SIG-M5 treated with dmso at 0.1 percent for 504 hours (cell line): ENCODE measurements at regions not wholly inside any gene's neighbourhood (a gene's known extent, or its start where the extent isn't known, plus 50 kb on each side); places are given as distances from the start of the nearest gene placed in this dataset.

Experiments
- DNase-seq: peaks from one replicate; lab custom pipeline; 2025; ENCODE audit not compliant: unreplicated experiment; lab: John Stamatoyannopoulos, UW

DNA sequence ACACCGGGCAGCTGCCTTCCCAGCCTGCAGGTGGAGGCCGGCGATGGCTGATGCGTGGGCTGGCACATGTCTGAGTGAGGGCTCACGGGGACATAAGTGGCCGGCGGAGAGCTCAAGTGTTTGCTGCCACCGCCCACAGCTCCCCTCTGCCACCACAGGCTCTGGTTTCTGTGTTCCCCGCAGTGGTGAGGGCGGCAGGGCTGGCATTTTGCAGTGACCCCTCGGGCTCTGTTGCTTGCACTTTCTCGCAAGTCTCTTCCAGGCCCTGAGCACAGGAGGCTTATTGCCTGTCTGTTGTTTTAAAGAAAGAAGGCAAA, 271.0 kb upstream of the RTL1 start:
- no peak for DNase-seq

- DNase-seq: no peak
Observed at GRCh38 chr14:101174980-101175606, 271.6 kb upstream of the RTL1 start.

GRCh38 chr14:101175731-101176534, 272.4 kb upstream of the RTL1 start:
- no peak for DNase-seq

DNA sequence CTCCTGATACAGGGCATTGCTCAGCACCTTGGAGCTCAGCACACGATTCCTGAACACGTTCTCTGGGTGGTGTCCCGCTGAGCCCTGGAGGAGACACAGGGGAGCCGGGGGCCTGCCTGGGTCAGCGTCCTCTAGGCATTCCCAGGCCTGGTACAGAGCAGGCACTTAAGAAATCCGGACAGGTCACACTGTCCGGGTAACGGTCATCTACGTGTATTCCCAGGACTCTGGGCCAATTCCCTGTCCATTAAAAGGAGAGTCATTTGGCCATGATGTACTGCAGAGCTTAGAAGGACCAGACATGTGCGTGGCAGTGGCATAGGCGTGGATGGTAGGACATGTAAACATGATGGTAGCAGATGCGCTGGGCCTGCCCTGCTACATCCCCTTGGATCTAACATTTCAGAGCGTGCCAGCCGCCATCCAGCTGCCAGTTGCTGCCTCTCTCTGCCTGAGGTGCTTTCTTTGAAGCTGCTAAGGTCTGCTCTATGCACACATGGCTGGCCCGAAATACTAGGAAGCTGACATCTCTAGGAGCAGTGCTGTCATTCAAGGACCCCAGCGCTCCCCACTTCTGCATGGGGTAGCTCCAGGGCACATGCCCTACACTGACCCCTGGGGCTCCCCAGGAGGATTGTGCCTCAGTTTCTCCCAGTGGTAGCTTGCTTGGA, 273.1 kb upstream of the RTL1 start:
- DNase-seq: no peak

GRCh38 chr14:101177301-101177971, 273.9 kb upstream of the RTL1 start:
- DNase-seq: no peak

GRCh38 chr14:101178184-101179072, 274.9 kb upstream of the RTL1 start:
- no peak for DNase-seq

DNA sequence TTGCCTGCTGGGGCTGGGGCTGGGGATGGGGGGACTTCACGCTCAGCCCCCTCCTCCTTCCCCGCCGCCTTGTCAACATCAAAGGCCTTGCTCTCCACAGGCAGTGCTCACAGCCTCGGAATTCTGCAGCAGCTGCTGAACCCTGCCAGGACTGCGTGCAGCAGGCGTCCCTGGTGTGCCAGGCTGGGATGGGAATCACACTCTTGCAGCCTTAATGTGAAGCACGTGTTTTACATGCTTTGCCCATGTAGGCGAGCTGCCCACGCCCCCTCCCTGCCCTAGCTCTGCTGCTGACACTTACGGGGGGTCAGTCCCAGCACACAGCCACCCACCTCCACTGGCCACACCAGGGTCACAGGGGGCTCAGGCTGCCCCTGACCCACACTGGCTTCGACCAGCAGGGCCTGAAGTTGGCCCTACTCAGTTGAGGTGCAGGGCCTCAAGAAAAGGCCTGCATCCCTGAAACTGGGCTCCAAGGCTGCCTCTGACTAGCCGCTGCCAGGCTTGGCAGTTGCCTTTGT, 276.2 kb upstream of the RTL1 start:
- no peak for DNase-seq

GRCh38 chr14:101181446-101182313, 278.2 kb upstream of the RTL1 start:
- DNase-seq: no peak

GRCh38 chr14:101182476-101182875, 279.0 kb upstream of the RTL1 start:
- no peak for DNase-seq

DNA sequence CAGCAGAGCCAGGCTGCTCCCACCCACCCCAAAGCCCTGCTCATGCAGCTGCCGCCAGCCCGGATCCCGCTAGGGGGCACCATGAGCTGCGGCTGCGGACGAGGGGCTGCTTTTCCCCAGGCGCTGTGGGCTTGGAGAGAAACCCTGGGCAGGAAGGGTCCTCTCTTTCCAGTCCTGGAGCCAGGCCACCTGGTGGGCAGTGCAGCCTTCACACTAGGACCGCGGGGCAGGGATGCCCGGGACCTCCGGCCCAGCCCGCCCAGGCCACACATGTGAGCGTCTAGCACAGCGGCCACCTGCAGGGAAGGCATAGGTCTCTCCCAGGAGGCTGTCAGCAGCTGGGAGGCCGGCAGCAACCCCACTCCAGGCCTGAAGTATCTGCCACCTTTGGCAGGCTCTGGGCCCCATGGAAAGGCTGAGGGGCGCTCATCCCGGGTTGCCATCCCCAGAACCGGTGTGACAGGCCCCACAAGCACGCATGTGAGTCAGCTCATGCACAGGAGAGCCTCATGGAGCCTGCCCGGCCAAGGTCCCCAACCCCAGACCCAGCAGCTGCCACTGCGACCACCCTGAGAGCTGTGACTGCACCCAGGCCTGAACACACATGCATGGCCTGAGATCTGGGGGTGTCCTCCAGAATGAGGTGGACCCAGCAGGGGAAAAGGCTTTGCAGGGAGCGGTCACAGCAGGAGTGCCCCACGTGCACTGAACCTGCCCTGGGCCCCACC, 280.0 kb upstream of the RTL1 start:
- no peak for DNase-seq

- no peak for DNase-seq
Observed at GRCh38 chr14:101184104-101184455, 280.6 kb upstream of the RTL1 start.

DNA sequence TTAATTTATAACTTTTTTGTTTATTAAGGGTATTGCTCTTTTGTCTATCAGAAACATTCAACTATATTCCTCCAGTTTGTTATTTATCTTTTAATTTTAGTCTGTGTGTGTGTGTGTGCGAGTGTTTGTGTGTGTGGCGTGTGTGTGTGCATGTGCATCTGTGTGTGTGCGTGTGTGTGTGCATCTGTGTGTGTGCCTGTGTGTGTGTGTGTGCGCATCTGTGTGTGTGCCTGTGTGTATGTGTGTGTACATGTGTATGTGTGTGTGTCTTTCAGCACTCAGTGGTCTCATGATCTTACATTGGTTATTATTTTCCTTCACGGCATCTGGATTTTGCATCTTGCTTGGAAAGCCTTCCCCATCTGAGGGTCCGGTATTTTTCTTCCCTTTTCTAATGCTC, 281.1 kb upstream of the RTL1 start:
- no peak for DNase-seq

DNA sequence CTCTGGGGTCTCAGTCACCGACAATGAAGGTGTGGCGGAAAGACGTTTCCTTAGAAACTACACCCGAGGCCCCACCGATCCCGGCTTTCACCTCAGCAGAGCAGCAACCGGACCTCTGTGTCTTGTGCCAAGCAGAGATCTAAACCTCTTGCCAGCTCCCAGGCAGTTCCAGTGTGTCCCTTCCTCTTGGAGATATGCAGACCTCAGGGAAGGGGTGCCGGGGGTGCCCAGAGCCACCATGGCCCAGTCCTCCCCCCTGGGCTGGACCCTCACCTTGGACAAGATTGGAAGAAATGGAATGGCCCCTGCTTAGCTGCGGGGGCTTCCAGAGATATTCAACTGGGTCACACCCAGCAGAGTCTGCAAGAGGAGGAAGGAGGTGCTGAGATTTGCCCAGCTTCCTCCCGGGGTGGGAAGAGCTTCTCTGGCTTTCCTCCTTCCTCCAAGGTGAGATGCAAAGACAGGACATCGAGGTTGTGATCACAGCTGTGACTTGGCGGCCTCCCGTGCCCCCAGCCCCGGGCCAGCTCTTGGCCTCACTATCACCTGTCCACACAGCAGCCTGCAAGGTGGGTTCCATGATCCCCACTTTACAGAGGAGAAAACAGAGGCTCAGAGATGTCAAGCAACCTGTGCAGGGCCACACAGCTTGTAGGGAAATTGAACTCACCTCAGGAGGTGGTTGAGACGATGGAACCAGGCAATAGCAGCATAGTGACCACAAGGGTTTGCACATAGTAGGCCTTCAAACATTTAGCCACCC, 281.7 kb upstream of the RTL1 start:
- DNase-seq: no peak

- DNase-seq: no peak
Observed at GRCh38 chr14:101185946-101186345, 282.4 kb upstream of the RTL1 start.

- no peak for DNase-seq
Observed at GRCh38 chr14:101186544-101186943, 283.0 kb upstream of the RTL1 start.

DNA sequence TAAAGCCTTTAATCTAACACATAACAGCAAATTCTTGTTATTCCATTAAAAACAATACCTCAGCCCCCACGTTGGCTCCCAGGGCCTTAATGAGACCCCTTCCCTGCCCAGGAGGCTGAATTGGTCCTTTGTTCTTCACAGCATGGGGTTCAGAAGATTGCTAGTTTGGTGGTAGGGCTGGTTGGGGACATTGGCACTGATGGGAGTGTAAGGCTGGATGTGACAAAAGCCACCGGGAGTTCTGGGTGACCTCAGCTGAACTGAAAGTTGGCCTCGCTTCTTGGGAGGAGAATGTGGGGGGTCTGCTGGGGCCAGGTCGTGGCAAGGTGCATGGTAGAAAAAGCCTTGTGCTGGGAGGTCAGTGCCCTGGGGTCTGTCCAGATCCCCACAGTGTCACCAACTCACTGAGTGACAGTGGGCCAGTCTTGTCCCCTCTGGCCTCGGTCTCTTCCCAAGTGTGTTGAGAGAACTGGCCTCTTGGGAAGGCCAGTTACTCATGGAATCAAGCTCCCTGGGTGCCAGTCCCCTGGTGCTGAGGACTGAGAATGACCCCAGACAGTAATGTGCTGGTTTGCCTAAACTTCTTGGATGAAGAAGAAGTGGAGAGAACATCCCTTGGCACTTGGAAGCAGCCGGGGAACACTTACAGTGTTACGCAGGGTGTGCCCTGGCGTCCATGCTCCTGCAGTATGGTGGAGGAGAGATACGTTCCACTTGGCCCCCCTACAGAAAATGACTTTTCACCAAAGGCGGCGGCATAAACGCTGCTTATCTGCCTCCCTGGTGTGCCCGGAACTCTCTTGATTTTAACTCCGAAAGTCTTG, 283.7 kb upstream of the RTL1 start:
- DNase-seq: no peak

DNA sequence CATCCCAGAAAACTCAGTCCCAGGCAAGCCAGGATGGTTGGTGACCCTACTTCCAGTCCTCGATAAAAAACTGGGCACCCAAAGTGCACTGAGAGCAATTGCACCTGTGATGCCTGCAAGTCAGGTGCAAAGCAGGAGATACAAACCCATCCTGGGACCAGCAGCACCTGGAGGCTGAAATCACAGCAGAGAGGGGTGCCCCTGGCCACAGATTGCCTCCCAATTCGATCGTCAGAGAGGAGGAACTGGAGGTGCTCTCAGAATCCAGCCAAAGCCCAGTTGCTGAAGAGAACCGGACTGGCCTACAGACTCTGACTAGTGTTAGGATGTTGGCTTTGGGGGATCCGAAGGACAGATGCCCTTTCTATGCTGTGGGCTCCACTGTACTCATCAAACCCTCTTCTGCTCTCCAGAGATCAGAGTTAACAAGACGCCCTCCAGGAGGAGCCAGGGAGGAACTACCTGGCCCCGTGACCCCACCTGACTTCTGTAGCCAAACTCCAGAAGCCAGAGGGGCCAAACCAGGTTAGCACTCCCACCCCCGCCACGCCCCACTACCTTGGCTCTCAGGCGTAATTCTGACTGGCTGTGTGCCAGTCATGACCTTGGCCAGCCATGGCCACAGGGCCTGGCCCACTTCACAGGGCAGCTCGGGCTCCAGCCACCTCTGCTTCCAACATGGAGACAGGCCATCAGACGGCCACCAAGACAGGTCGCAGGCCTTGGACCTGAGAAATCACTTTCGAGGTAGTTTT, 284.5 kb upstream of the RTL1 start:
- no peak for DNase-seq
